IPS-15b (cell line): ENCODE measurements at regions not wholly inside any gene's neighbourhood (a gene's known extent, or its start where the extent isn't known, plus 50 kb on each side); places are given as distances from the start of the nearest gene placed in this dataset.

ENCODE experiments used
- H3K27me3 ChIP-seq: one replicate; pipeline ENCODE4 v1.6.1; 2013; ENCODE audit warnings: low read length; ENCODE audit not compliant: control insufficient read depth, insufficient read depth
- H3K36me3 ChIP-seq: one replicate; pipeline ENCODE4 v1.6.1; 2013; ENCODE audit warnings: low read length; ENCODE audit not compliant: control insufficient read depth, insufficient read depth
- H3K4me1 ChIP-seq: one replicate; pipeline ENCODE4 v1.6.1; 2013; ENCODE audit warnings: mild to moderate bottlenecking, low read length; ENCODE audit not compliant: control insufficient read depth, insufficient read depth
- H3K4me3 ChIP-seq: one replicate; pipeline ENCODE4 v1.5.1; 2013; ENCODE audit warnings: low read depth, low read length
- H3K9ac ChIP-seq: one replicate; pipeline ENCODE4 v1.6.1; 2013; ENCODE audit warnings: low read depth, mild to moderate bottlenecking, low read length
- H3K9me3 ChIP-seq: one replicate; pipeline ENCODE4 v1.6.1; 2013; ENCODE audit warnings: mild to moderate bottlenecking, low read length; ENCODE audit not compliant: control insufficient read depth, insufficient read depth

DNA sequence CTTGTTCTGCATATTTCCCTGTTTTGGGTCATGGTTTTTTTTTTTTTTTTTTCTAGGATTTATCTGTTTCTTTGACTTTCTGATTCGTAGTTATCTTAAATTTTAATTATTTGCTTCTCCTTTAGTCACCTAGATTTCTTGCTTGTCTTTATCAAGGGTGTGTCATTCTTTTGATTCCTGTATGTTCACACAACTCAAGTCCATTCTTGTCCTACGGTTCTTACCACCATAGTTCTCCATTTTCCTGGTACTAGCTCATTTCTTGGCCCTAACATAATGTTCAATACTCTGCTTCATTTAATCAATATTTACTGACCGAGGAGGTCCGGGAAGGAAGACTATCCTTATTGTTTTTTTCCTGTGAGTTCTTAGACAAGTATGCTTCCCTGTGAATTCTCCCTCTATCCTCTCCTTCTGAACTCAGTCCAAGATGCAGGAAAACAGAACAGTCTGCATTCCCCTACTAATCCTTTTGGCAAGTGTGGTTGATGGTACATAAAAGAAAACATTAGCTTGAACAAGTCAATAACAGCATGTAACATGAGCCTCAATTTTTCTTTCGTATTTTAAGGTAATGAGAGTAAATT, 1346.4 kb upstream of the SEL1L start:
- H3K4me1 ChIP-seq: no peaks in the 10 kb centered on the region

GRCh38 chr14:82886670-82887069, 1353.0 kb upstream of the SEL1L start:
- Histone ChIP-seq H3K4me1 (no peaks in the 10 kb centered on the region), H3K27me3 (no peaks in the 10 kb centered on the region), H3K9ac (no peak overlapping the region), H3K9me3 (no peaks in the 10 kb centered on the region), H3K4me3 (no peak overlapping the region), H3K36me3 (no peaks in the 10 kb centered on the region)

More for the DNA sequence above, 1346.4 kb upstream of the SEL1L start:
- Histone ChIP-seq H3K4me3 (no peak overlapping the region), H3K9ac (no peak overlapping the region), H3K9me3 (no peaks in the 10 kb centered on the region), H3K27me3 (no peaks in the 10 kb centered on the region), H3K36me3 (no peaks in the 10 kb centered on the region)

GRCh38 chr14:82889701-82890100, 1356.0 kb upstream of the SEL1L start:
- Histone ChIP-seq H3K4me3 (no peak overlapping the region), H3K4me1 (no peaks in the 10 kb centered on the region), H3K9me3 (no peaks in the 10 kb centered on the region), H3K9ac (no peak overlapping the region), H3K36me3 (no peaks in the 10 kb centered on the region), H3K27me3 (no peaks in the 10 kb centered on the region)

GRCh38 chr14:82896476-82896875, 1362.8 kb upstream of the SEL1L start:
- Histone ChIP-seq H3K4me3 (no peak overlapping the region), H3K27me3 (no peaks in the 10 kb centered on the region), H3K4me1 (no peaks in the 10 kb centered on the region), H3K36me3 (no peaks in the 10 kb centered on the region), H3K9me3 (no peaks in the 10 kb centered on the region), H3K9ac (no peak overlapping the region)

GRCh38 chr14:82897469-82898308, 1364.0 kb upstream of the SEL1L start:
- Histone ChIP-seq H3K4me1 (no peaks in the 10 kb centered on the region), H3K9me3 (no peaks in the 10 kb centered on the region), H3K27me3 (no peaks in the 10 kb centered on the region), H3K36me3 (no peaks in the 10 kb centered on the region), H3K9ac (no peak overlapping the region), H3K4me3 (no peak overlapping the region)

DNA sequence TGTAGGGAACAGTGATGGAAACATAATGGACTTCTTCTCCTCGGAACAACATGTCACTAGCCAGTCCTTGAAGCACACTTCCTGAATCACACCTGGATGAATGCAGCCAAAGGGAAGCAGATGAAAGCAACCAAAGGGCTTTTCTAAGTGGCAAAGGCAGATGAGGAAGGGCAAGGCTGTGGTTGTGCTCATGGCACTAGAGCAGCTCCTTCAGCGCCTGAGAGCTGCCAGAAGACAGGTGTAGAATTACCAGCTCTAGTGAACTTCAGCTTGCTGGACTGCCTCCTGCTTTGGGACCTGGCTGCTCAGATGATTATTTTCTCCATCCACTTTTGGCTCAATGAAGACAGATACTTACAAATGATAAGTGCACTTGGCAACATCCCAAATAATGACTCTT, 1372.1 kb upstream of the SEL1L start:
- H3K4me1 ChIP-seq: no peaks in the 10 kb centered on the region
- H3K36me3 ChIP-seq: no peaks in the 10 kb centered on the region
- no peak overlapping the region for H3K4me3 ChIP-seq
- H3K9ac ChIP-seq: no peak overlapping the region
- H3K9me3 ChIP-seq: no peaks in the 10 kb centered on the region
- no peaks in the 10 kb centered on the region for H3K27me3 ChIP-seq

GRCh38 chr14:82911930-82912329, 1378.3 kb upstream of the SEL1L start:
- Histone ChIP-seq H3K9me3 (no peaks in the 10 kb centered on the region), H3K4me3 (no peak overlapping the region), H3K36me3 (no peaks in the 10 kb centered on the region), H3K27me3 (no peaks in the 10 kb centered on the region), H3K9ac (no peak overlapping the region), H3K4me1 (no peaks in the 10 kb centered on the region)

DNA sequence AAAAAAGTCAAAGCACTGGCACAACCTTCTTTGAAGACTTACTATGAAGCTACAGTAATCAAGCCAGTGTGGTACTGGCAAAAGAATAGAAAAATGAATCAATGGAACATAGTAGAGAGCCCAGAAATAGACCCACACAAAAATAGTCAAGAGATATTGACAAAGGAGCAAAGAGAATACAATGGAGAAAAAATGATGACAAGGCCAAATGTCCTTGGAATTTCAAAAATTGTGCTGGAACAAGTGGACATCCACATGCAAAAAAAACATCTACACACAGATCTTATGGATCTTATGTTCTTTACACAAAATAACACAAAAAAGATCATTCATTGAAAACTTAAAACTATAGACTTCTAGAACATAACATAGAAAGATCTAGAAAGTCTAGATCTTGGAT, 1379.7 kb upstream of the SEL1L start:
- Histone ChIP-seq H3K36me3 (no peaks in the 10 kb centered on the region), H3K9ac (no peak overlapping the region), H3K27me3 (no peaks in the 10 kb centered on the region), H3K9me3 (no peaks in the 10 kb centered on the region), H3K4me3 (no peak overlapping the region), H3K4me1 (no peaks in the 10 kb centered on the region)

GRCh38 chr14:82915381-82915780, 1381.7 kb upstream of the SEL1L start:
- H3K27me3 ChIP-seq: no peaks in the 10 kb centered on the region
- no peaks in the 10 kb centered on the region for H3K4me1 ChIP-seq
- no peaks in the 10 kb centered on the region for H3K9me3 ChIP-seq
- H3K36me3 ChIP-seq: no peaks in the 10 kb centered on the region
- H3K4me3 ChIP-seq: no peak overlapping the region
- no peak overlapping the region for H3K9ac ChIP-seq

DNA sequence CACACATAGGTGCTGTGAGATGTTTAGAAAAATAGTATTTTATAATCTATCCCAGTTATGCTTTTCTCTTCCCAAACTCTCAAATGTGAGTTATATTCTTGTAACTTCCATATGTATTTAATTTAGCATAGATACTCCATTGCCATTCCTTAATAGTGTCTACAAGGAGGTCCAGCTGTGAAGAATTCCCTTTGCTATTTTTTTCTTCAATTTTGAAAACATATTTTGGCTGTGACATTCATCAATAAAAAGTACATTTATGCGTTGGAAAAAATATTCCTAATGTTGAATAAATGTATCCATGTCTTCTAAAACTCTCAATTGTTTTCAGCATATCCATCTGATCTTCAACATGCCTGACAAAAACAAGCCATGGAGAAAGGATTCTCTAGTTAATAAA, 1402.0 kb upstream of the SEL1L start:
- Histone ChIP-seq H3K4me1 (no peaks in the 10 kb centered on the region), H3K4me3 (no peak overlapping the region), H3K9ac (no peak overlapping the region), H3K9me3 (no peaks in the 10 kb centered on the region), H3K36me3 (no peaks in the 10 kb centered on the region), H3K27me3 (no peaks in the 10 kb centered on the region)

DNA sequence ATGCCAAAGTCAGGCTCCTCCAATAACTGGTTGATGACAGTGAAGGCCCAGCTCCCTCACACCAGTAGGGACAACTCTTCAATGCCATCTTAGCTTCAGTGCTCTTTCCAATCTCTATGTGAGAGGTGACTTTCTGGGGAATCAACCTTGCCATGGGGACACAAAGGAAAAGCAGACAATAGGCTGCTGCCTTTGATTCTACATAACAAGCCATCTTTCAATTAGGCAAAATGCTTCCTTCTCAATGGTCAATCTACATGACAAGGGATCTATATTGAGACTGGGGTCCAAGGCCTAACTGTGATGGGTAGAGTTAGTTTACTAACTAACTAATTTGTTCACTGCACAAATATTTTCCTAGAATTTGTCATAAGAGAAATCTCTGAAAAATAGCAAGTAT, 1417.5 kb upstream of the SEL1L start:
- no peaks in the 10 kb centered on the region for H3K9me3 ChIP-seq
- no peak overlapping the region for H3K9ac ChIP-seq
- H3K27me3 ChIP-seq: no peaks in the 10 kb centered on the region
- H3K4me3 ChIP-seq: no peak overlapping the region
- no peaks in the 10 kb centered on the region for H3K36me3 ChIP-seq
- peaks cover 8% of the 10 kb centered on the region for H3K4me1 ChIP-seq

- Histone ChIP-seq H3K9ac (no peak overlapping the region), H3K9me3 (no peaks in the 10 kb centered on the region), H3K36me3 (no peaks in the 10 kb centered on the region), H3K4me3 (no peak overlapping the region), H3K27me3 (no peaks in the 10 kb centered on the region), H3K4me1 (no peaks in the 10 kb centered on the region)
Observed at GRCh38 chr14:82963756-82964155, 1430.1 kb upstream of the SEL1L start.
